ENCODE measurements at regions not wholly inside any gene's neighbourhood (a gene's known extent, or its start where the extent isn't known, plus 50 kb on each side); places are given as distances from the start of the nearest gene placed in this dataset.
"Not testable (repeated sequence)": the region's sequence is repeated elsewhere in the genome, so short reads cannot be mapped to it uniquely, and the experiment has no call there.

- no peak for DNase-seq
Measured at GRCh38 chr14:56992332-56992820, 182.1 kb upstream of the OTX2 start.

- DNase-seq = not testable (repeated sequence)
Measured at GRCh38 chr14:56990991-56991627, 180.8 kb upstream of the OTX2 start.

- no peak for DNase-seq
Measured at GRCh38 chr14:56989359-56989758, 179.1 kb upstream of the OTX2 start.

GRCh38 chr14:56979936-56980335, 169.7 kb upstream of the OTX2 start:
- DNase-seq = no peak

GRCh38 chr14:56976211-56976610, 165.9 kb upstream of the OTX2 start:
- no peak for DNase-seq

- no peak for DNase-seq
Measured at GRCh38 chr14:56975521-56975920, 165.2 kb upstream of the OTX2 start.

GRCh38 chr14:56972948-56973347, 162.7 kb upstream of the OTX2 start:
- no peak for DNase-seq

- no peak for DNase-seq
Measured at GRCh38 chr14:56964895-56965294, 154.6 kb upstream of the OTX2 start.

GRCh38 chr14:56963381-56963780, 153.1 kb upstream of the OTX2 start:
- DNase-seq = no peak

GRCh38 chr14:56962444-56963080, 152.3 kb upstream of the OTX2 start:
- DNase-seq = no peak

- DNase-seq = no peak
Measured at GRCh38 chr14:56959869-56960268, 149.6 kb upstream of the OTX2 start.

- DNase-seq = no peak
Measured at GRCh38 chr14:56959121-56959520, 148.8 kb upstream of the OTX2 start.

GRCh38 chr14:56956182-56956581, 145.9 kb upstream of the OTX2 start:
- DNase-seq = no peak

GRCh38 chr14:56955745-56956144, 145.5 kb upstream of the OTX2 start:
- DNase-seq = no peak

GRCh38 chr14:56953884-56954283, 143.6 kb upstream of the OTX2 start:
- DNase-seq = no peak

- DNase-seq = no peak
Measured at GRCh38 chr14:56952766-56953473, 142.6 kb upstream of the OTX2 start.

- DNase-seq = no peak
Measured at GRCh38 chr14:56949828-56950227, 139.5 kb upstream of the OTX2 start.

GRCh38 chr14:56945291-56945690, 135.0 kb upstream of the OTX2 start:
- DNase-seq = no peak

GRCh38 chr14:56944397-56944796, 134.1 kb upstream of the OTX2 start:
- DNase-seq = no peak

GRCh38 chr14:56933446-56933845, 123.2 kb upstream of the OTX2 start:
- no peak for DNase-seq

GRCh38 chr14:56918849-56919574, 108.7 kb upstream of the OTX2 start:
- DNase-seq = no peak

GRCh38 chr14:56905282-56905681, 95.0 kb upstream of the OTX2 start:
- no peak for DNase-seq

- no peak for DNase-seq
Measured at GRCh38 chr14:56903304-56903969, 93.2 kb upstream of the OTX2 start.
